GM12865 (cell line): ENCODE measurements at regions not wholly inside any gene's neighbourhood (a gene's known extent, or its start where the extent isn't known, plus 50 kb on each side); places are given as distances from the start of the nearest gene placed in this dataset.

Experiments
- DNase-seq: peaks from one replicate; pipeline ENCODE4 v3.0.0; 2010; ENCODE audit warnings: low read depth
- H3K4me3 ChIP-seq: 2 replicates; pipeline ENCODE4 v1.5.1; 2011; ENCODE audit warnings: mild to moderate bottlenecking, low read depth, low read length, control low read depth
- CTCF ChIP-seq: IDR thresholded peaks from 2 replicates; pipeline ENCODE4 v1.5.1; 2011; ENCODE audit warnings: low read length, control low read depth, low read depth, inconsistent platforms; ENCODE audit not compliant: insufficient read depth; ENCODE audit errors: missing control alignments

- no peak overlapping the region for H3K4me3 ChIP-seq
- DNase-seq: peak; percentile 22
- TF ChIP-seq CTCF: no peak
Observed at GRCh38 chr7:96614154-96614867, 95.3 kb downstream of the SEM1 start.

- H3K4me3 ChIP-seq: no peak overlapping the region
- TF ChIP-seq CTCF: no peak
- DNase-seq: no peak
Observed at GRCh38 chr7:96612034-96612433, 97.6 kb downstream of the SEM1 start.

- no peak for DNase-seq
- H3K4me3 ChIP-seq: no peak overlapping the region
- TF ChIP-seq CTCF: no peak
Observed at GRCh38 chr7:96605045-96605716, 104.5 kb downstream of the SEM1 start.

- TF ChIP-seq CTCF: no peak
- no peak for DNase-seq
- H3K4me3 ChIP-seq: no peak overlapping the region
Observed at GRCh38 chr7:96599288-96599936, 110.2 kb downstream of the SEM1 start.

GRCh38 chr7:96598421-96598820 is 111.2 kb downstream of the SEM1 start:
- H3K4me3 ChIP-seq: no peak overlapping the region
- no peak for TF ChIP-seq CTCF
- DNase-seq: no peak

- peak; percentile 19 for DNase-seq
- H3K4me3 ChIP-seq: no peak overlapping the region
- peak; percentile 14 for TF ChIP-seq CTCF
Observed at GRCh38 chr7:96596120-96596826, 113.4 kb downstream of the SEM1 start.
